HAP-1 (cell line): ENCODE measurements at regions not wholly inside any gene's neighbourhood (a gene's known extent, or its start where the extent isn't known, plus 50 kb on each side); places are given as distances from the start of the nearest gene placed in this dataset.

Source experiments
- DNase-seq, 2 experiments: peaks; one replicate each; pipeline ENCODE4 v3.0.0-alpha.2; 2016 to 2020; ENCODE audit warnings: low spot score in 2 of 2
- H3K27me3 ChIP-seq: fragments of 250-450 bp; sonication (Bioruptor Pico); 2 replicates; pipeline ENCODE4 v1.5.1; 2020; ENCODE audit warnings: low read depth, mild to moderate bottlenecking, moderate library complexity
- H3K36me3 ChIP-seq: fragments of 250-450 bp; sonication (Bioruptor Pico); replicated peaks from 2 replicates; pipeline ENCODE4 v1.5.1; 2020; ENCODE audit warnings: mild to moderate bottlenecking
- H3K4me1 ChIP-seq: fragments of 250-450 bp; sonication (Bioruptor Pico); 2 replicates; pipeline ENCODE4 v1.5.1; 2020; ENCODE audit warnings: mild to moderate bottlenecking
- H3K4me3 ChIP-seq: fragments of 250-450 bp; sonication (Bioruptor Pico); 2 replicates; pipeline ENCODE4 v1.5.1; 2020; ENCODE audit warnings: mild to moderate bottlenecking, moderate library complexity
- H3K9me3 ChIP-seq: fragments of 250-450 bp; sonication (Bioruptor Pico); 2 replicates; pipeline ENCODE4 v1.5.1; 2020; ENCODE audit warnings: mild to moderate bottlenecking, moderate library complexity
- in situ Hi-C: fragments of 300-500 bp; cut with MboI; formaldehyde crosslinking; loops from 3 replicates; pipeline ENCODE4 v1.14.3; 2020; ENCODE audit warnings: low sequenced_read_pairs, inconsistent platforms, mixed read lengths

DNA sequence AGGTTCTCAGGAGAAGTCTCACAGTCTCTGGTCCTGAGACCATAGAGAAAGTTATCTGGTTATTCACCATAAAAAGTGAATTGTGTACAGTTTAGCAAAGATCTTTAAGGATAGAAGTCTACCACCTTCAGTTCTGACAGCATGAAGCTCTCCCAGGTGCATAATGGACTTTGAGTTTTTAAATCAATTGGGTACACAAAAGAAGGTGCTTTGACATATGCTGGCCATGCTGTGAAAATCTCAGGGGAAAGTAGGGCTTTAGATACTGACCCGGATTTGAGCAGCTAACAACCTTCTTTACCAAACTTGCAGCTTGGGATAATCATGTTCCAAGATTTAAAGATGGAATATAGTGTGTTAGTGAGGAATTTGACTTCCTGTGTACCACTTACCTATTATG lies 264.2 kb downstream of the ZSWIM6 start:
- Histone ChIP-seq H3K4me3 (no peak overlapping the region), H3K36me3 (no peaks in the 10 kb centered on the region), H3K27me3 (no peaks in the 10 kb centered on the region), H3K9me3 (no peaks in the 10 kb centered on the region), H3K4me1 (no peaks in the 10 kb centered on the region)
- in situ Hi-C loops, result no loop called here
- no peak for DNase-seq

DNA sequence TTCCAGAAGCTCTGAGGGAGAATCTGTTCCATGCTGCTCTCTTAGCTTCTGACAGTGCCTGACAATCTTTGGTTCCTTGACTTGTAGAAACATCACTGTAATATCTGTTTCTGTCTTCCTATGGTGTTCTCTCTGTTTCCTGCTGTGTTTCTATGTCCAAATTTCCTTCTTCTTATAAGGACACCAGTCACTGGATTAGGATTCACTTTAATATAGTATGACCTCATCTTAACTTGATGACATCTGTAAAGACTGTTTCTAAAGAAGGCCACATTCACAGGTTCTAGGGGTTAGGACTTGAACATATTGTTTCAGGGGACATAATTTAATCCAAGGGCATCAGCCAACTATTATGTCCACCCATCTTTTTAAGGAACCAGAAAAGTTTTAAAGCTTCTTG lies 265.6 kb downstream of the ZSWIM6 start:
- H3K9me3 ChIP-seq, result no peaks in the 10 kb centered on the region
- in situ Hi-C loops, result no loop called here
- H3K4me1 ChIP-seq, result no peaks in the 10 kb centered on the region
- H3K4me3 ChIP-seq, result no peak overlapping the region
- DNase-seq, result no peak
- H3K27me3 ChIP-seq, result no peaks in the 10 kb centered on the region
- H3K36me3 ChIP-seq, result no peaks in the 10 kb centered on the region

DNA sequence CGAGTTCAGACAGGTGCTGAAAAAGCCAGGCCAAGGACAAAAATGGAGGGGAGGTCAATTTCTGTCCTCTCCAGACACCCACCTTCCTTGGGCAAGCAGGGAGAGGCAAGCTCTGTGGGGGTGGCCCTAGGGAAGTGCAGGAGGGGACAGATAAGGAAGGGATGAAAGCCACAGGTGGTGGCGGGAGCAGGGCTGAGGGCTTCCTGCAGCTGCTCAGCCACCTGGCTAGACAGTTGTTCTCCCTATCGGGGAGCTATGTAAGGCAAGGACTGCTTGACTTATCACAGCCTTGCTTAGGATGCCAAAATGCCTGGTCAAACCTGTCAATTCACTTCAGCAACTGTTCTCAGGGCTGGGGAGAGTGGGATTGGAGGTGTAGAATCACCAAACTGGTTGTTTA lies 266.1 kb downstream of the ZSWIM6 start:
- H3K9me3 ChIP-seq, result no peaks in the 10 kb centered on the region
- no peak overlapping the region for H3K4me3 ChIP-seq
- no peaks in the 10 kb centered on the region for H3K36me3 ChIP-seq
- no peaks in the 10 kb centered on the region for H3K4me1 ChIP-seq
- no peaks in the 10 kb centered on the region for H3K27me3 ChIP-seq
- DNase-seq, result no peak
- in situ Hi-C loops, result no loop called here

DNA sequence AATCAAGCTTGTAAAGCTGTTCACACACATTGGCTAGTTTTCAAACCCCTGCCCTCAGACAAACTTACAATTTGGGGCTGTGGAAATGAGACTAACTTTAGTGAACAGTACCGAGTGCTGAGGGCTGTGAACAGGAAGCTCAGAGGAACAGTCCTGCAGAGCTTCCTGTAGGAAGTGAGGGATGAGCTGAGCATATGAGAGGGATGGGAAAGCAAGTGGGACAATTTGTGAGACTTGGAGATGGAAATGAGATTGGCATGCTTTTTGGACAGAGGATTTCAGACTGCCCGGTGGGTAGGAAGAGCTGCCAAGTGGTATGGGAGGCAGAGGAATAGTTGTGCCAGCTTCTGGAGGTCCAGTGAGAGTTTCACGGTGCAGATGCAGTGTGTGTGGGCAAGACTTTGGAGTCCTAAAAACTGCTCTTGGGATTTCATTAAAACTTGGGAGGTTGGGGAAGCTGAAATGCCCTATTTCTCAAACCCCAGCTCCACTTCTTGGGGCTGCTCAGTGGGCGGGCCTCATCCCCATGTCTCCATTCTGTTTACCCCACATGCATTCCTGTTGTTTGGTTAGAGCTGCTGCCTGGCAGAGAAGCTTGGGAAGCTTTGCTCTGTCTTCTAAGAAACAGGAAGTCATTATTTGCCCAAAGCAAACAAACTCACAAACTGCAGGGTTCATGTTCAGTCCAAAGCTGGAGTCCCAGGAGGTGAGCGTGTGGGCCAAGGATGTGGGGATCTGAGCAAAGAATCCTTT lies 267.5 kb downstream of the ZSWIM6 start:
- peaks cover 2% of the 10 kb centered on the region for H3K4me1 ChIP-seq
- no peaks in the 10 kb centered on the region for H3K27me3 ChIP-seq
- H3K9me3 ChIP-seq, result no peaks in the 10 kb centered on the region
- in situ Hi-C loops, result no loop called here
- no peak overlapping the region for H3K4me3 ChIP-seq
- H3K36me3 ChIP-seq, result no peaks in the 10 kb centered on the region
- DNase-seq, result no peak

- peaks cover 7% of the 10 kb centered on the region for H3K4me1 ChIP-seq
- H3K36me3 ChIP-seq, result no peaks in the 10 kb centered on the region
- H3K9me3 ChIP-seq, result no peaks in the 10 kb centered on the region
- no peak overlapping the region for H3K4me3 ChIP-seq
- in situ Hi-C loops, result no loop called here
- DNase-seq, result no peak
- no peaks in the 10 kb centered on the region for H3K27me3 ChIP-seq
Observed at GRCh38 chr5:61600123-61600444, 268.0 kb downstream of the ZSWIM6 start.

DNA sequence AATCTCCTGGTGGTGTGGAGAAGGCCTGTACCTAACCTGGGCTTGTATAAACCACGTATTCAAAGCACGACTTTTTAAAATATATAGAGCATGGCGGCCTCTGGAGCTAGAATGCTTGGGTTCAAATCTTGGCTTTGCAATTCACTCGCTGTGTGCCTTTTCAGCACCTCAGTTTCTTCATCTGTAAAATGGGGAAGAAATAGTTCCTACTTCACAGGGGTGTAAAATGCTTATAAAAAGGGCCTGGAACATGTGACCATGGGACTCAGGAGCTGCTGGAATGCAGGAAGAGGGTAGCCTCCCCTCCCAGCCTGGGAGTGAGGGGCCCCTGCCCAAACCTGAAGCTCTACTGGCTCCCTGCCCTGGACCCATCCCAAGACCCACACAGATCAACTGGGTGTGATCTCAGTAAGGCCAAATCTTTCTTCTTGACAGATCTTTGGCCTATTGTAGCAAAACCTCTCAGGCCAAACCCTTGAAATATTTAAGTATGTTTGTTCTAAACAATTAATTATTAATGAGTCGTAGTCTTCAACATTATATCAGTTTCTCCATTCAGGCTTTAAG lies 269.0 kb downstream of the ZSWIM6 start:
- Histone ChIP-seq H3K36me3 (no peaks in the 10 kb centered on the region), H3K4me3 (no peak overlapping the region), H3K27me3 (no peaks in the 10 kb centered on the region), H3K4me1 (peaks cover 15% of the 10 kb centered on the region), H3K9me3 (no peaks in the 10 kb centered on the region)
- in situ Hi-C loops, result no loop called here
- no peak for DNase-seq

- H3K36me3 ChIP-seq, result no peaks in the 10 kb centered on the region
- H3K4me1 ChIP-seq, result peaks cover 15% of the 10 kb centered on the region
- no peaks in the 10 kb centered on the region for H3K9me3 ChIP-seq
- in situ Hi-C loops, result no loop called here
- no peaks in the 10 kb centered on the region for H3K27me3 ChIP-seq
- no peak for DNase-seq
- H3K4me3 ChIP-seq, result no peak overlapping the region
Observed at GRCh38 chr5:61603211-61603908, 271.3 kb downstream of the ZSWIM6 start.

DNA sequence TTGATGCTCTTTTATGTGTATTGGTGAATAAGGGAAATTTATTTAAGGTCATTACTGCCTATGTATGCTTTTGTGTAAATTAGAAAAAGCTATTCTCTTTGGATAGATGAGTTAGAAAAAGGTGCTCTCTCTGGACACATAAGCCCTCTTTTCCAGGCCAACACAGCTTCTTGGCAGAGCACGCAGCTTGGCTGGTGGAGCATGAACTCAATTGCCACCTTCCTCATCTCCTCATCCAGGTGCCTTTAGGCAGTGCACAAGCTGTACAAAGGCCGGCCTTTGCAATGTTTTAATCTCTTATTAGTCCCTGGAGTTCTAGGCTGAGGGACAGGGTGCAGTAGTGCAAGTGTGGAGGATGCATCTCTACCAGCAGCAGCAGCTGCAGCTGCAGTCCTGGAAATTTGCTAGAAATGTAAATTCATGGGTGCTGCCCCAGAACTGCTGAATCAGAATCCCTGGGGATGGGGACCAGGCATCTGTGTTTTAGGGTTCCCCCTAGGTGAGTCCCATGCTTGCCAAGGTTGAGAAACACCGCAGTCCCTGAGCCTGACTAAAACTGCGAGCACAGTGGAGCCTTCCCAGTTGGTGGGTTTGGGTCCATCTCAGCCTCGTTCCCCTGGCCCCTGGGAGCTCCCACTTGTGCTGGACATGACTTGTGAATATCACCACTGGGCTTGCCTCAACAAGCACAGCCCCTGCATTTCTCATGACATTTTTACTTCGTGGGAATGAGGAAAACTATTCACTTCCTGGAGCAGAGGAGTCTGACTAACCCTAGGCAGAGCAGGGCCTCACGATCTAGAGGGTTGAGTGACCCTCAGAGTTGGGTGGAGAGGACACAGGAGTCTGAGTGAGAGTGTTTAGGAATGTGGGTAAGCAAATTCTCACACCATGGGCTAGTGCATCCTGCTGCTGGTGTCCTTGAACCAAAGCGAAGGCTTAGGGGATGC lies 272.3 kb downstream of the ZSWIM6 start:
- no peak for DNase-seq
- H3K27me3 ChIP-seq, result no peaks in the 10 kb centered on the region
- no peaks in the 10 kb centered on the region for H3K36me3 ChIP-seq
- peaks cover 15% of the 10 kb centered on the region for H3K4me1 ChIP-seq
- in situ Hi-C loops, result no loop called here
- H3K9me3 ChIP-seq, result no peaks in the 10 kb centered on the region
- H3K4me3 ChIP-seq, result no peak overlapping the region

- H3K9me3 ChIP-seq, result no peaks in the 10 kb centered on the region
- DNase-seq, result no peak
- H3K27me3 ChIP-seq, result no peaks in the 10 kb centered on the region
- no peak overlapping the region for H3K4me3 ChIP-seq
- peaks cover 19% of the 10 kb centered on the region for H3K4me1 ChIP-seq
- H3K36me3 ChIP-seq, result no peaks in the 10 kb centered on the region
- in situ Hi-C loops, result no loop called here
Observed at GRCh38 chr5:61609840-61610677, 278.0 kb downstream of the ZSWIM6 start.

GRCh38 chr5:61610678-61611024 lies 278.6 kb downstream of the ZSWIM6 start:
- peaks cover 13% of the 10 kb centered on the region for H3K4me1 ChIP-seq
- no peak for DNase-seq
- H3K36me3 ChIP-seq, result no peaks in the 10 kb centered on the region
- in situ Hi-C loops, result no loop called here
- H3K9me3 ChIP-seq, result no peaks in the 10 kb centered on the region
- H3K27me3 ChIP-seq, result no peaks in the 10 kb centered on the region
- no peak overlapping the region for H3K4me3 ChIP-seq

GRCh38 chr5:61612431-61612830 lies 280.4 kb downstream of the ZSWIM6 start:
- no peaks in the 10 kb centered on the region for H3K27me3 ChIP-seq
- in situ Hi-C loops, result no loop called here
- no peaks in the 10 kb centered on the region for H3K36me3 ChIP-seq
- H3K4me3 ChIP-seq, result no peak overlapping the region
- no peaks in the 10 kb centered on the region for H3K9me3 ChIP-seq
- peak; percentile 48 to 51 for DNase-seq
- peaks cover 11% of the 10 kb centered on the region for H3K4me1 ChIP-seq

DNA sequence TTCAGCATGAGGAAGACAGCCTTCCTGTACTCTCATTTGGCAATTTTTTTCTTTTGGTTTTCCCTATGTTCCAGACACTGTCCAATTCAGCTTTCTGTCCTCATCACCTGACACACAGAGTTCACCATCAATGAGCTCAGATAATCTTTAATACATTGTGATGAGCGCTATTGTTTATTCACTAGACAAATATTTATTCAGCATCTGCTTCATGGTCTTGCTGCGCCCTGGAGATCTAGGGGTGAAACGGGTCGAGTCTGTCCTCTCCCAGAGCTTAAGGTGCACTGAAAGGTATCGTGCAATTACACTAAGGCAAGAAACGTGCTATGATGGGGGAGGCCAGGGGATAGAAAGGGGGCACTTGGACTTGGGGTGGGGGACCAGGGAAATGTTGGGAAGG lies 281.6 kb downstream of the ZSWIM6 start:
- H3K9me3 ChIP-seq, result no peaks in the 10 kb centered on the region
- DNase-seq, result no peak
- in situ Hi-C loops, result no loop called here
- no peaks in the 10 kb centered on the region for H3K36me3 ChIP-seq
- no peak overlapping the region for H3K4me3 ChIP-seq
- H3K27me3 ChIP-seq, result no peaks in the 10 kb centered on the region
- peaks cover 11% of the 10 kb centered on the region for H3K4me1 ChIP-seq

DNA sequence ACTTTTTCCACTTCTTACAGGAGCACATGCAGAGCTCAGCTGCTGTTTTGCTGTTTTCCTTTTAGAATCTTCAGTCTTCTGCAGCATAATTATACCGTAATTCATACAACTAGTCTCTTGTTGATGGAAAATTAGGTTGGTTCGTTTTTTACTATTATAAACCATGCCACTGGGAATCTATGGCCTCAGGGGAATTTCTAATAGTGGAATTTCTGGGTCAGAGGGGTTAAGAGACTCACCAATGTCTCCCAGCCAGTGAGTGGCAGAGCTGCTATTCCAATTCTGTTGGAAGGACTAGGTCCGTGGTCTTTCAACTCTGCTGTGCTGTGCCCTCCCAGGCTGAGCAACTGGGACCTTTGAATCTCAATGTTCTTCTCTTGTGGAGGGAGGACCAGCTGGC lies 282.5 kb downstream of the ZSWIM6 start:
- DNase-seq, result peak in 1 of 2 experiments; percentile 6
- Histone ChIP-seq H3K36me3 (no peaks in the 10 kb centered on the region), H3K27me3 (no peaks in the 10 kb centered on the region), H3K4me1 (peaks cover 11% of the 10 kb centered on the region), H3K9me3 (no peaks in the 10 kb centered on the region), H3K4me3 (no peak overlapping the region)
- in situ Hi-C loops, result no loop called here
